HepG2 (cell line): ENCODE measurements at regions not wholly inside any gene's neighbourhood (a gene's known extent, or its start where the extent isn't known, plus 50 kb on each side); places are given as distances from the start of the nearest gene placed in this dataset.

Source experiments
- ATAC-seq: fragments of 200-7000 bp; cut with Tn5 transposase; 3 replicates; pipeline ENCODE4 v1.9.1; 2020; ENCODE audit warnings: mild to moderate bottlenecking, moderate library complexity
- BruUV-seq: library from RNA; stranded (reverse); fragments of 400-500 nt; replicated peaks from 2 replicates; lab custom pipeline; 2021; lab: Mats Ljungman, UMichigan
- CTCF ChIA-PET: fragments of 300-600 bp; formaldehyde crosslinking; extraction: SDS; loops from one replicate; lab custom pipeline; 2021; ENCODE audit warnings: low total read pairs, inconsistent platforms, low intra/inter-chr PET ratio; lab: Yijun Ruan, JAX
- POLR2A ChIA-PET: fragments of 350-600 bp; sonication (Branson Sonifier 250); formaldehyde crosslinking; loops from one replicate; lab custom pipeline; 2020; ENCODE audit warnings: antibody characterized with exemption, inconsistent platforms; lab: Yijun Ruan, JAX
- DNase-seq: peaks from one replicate; pipeline ENCODE4 v3.0.0-alpha.2; 2015; ENCODE audit warnings: low spot score
- FAIRE-seq: peaks from 3 replicates; lab custom pipeline; 2011; peaks lifted over from hg19 to GRCh38; lab: Jason Lieb, UNC
- H2AFZ ChIP-seq: one replicate; pipeline ENCODE4 v1.6.1; 2011; ENCODE audit warnings: low read length, inconsistent platforms
- H3K27ac ChIP-seq: fragments of 300-600 bp; 3 replicates; pipeline ENCODE4 v1.8.0; 2011; ENCODE audit warnings: mixed run types, mild to moderate bottlenecking, mixed read lengths, low read length, inconsistent platforms; ENCODE audit not compliant: insufficient read depth; ENCODE audit errors: extremely low read length
- H3K27me3 ChIP-seq, 2 experiments: fragments of 200-600 bp in 1 of 2; 2 replicates in 1 of 2; 3 replicates in 1 of 2; pipeline versions ENCODE4 v1.6.0 to v1.8.0; 2011; ENCODE audit warnings: low read length in 2 of 2, mild to moderate bottlenecking in 2 of 2, moderate library complexity in 2 of 2, inconsistent platforms in 1 of 2; ENCODE audit not compliant: insufficient read depth in 2 of 2, control insufficient read depth in 1 of 2
- H3K36me3 ChIP-seq, 2 experiments: fragments of 200-600 bp in 1 of 2; replicated peaks in 1 of 2; 2 replicates in 1 of 2; 3 replicates in 1 of 2; pipeline versions ENCODE4 v1.5.1 to v1.8.0; 2011; ENCODE audit warnings: low read length in 2 of 2, inconsistent platforms in 1 of 2; ENCODE audit not compliant: insufficient read depth in 2 of 2, control insufficient read depth in 1 of 2
- H3K4me1 ChIP-seq: 2 replicates; pipeline ENCODE4 v1.5.1; 2012; ENCODE audit warnings: low read length, inconsistent platforms; ENCODE audit not compliant: insufficient read depth
- H3K4me2 ChIP-seq: 2 replicates; pipeline ENCODE4 v1.6.0; 2011; ENCODE audit warnings: low read depth, low read length, inconsistent platforms
- H3K4me3 ChIP-seq, 3 experiments: fragments of 200-600 bp in 1 of 3; sonication (generic), shearing (Covaris generic) in 1 of 3; replicated peaks in 1 of 3; 2 replicates each; pipeline ENCODE4 v1.5.1; 2011 to 2016; ENCODE audit warnings: low read length in 3 of 3, inconsistent platforms in 2 of 3, low read depth in 2 of 3, mild to moderate bottlenecking in 2 of 3, control low read depth in 1 of 3, mixed read lengths in 1 of 3; ENCODE audit not compliant: insufficient read depth in 1 of 3
- H3K79me2 ChIP-seq: one replicate; pipeline ENCODE4 v1.6.1; 2011; ENCODE audit warnings: low read length, inconsistent platforms; ENCODE audit not compliant: insufficient read depth
- H3K9ac ChIP-seq: 2 replicates; pipeline ENCODE4 v1.6.0; 2011; ENCODE audit warnings: mild to moderate bottlenecking, low read depth, low read length, inconsistent platforms; ENCODE audit not compliant: insufficient read depth
- H3K9me3 ChIP-seq: 2 replicates; pipeline ENCODE4 v1.5.1; 2012; ENCODE audit warnings: mild to moderate bottlenecking, low read length
- H4K20me1 ChIP-seq: 2 replicates; pipeline ENCODE4 v1.6.0; 2011; ENCODE audit warnings: inconsistent platforms, mild to moderate bottlenecking, low read length, moderate library complexity; ENCODE audit not compliant: insufficient read depth
- HOXA3 ChIP-seq: sonication (generic); formaldehyde crosslinking; IDR thresholded peaks from 2 replicates; pipeline ENCODE4 v1.5.0; 2020; ENCODE audit warnings: missing genetic modification reagents
- MYNN ChIP-seq: sonication (generic); formaldehyde crosslinking; IDR thresholded peaks from 2 replicates; pipeline ENCODE4 v1.4.0; 2020; ENCODE audit warnings: mild to moderate bottlenecking, low read depth, missing genetic modification reagents
- NCOA2 ChIP-seq: sonication (generic); formaldehyde crosslinking; IDR thresholded peaks from 2 replicates; pipeline ENCODE4 v1.8.0; 2022; ENCODE audit warnings: inconsistent platforms
- NFAT5 ChIP-seq: sonication (generic); formaldehyde crosslinking; IDR thresholded peaks from 2 replicates; pipeline ENCODE4 v1.4.0; 2020; ENCODE audit warnings: missing genetic modification reagents
- PPARG ChIP-seq: conservative IDR thresholded peaks from 2 replicates; pipeline ENCODE4 v1.6.1; 2016; ENCODE audit warnings: missing biosample characterization, missing genetic modification reagents
- WGBS: methylation state at CpG from one replicate; pipeline ENCODE4 v1.1.6; 2017; ENCODE audit warnings: low lambda C conversion rate; 5-methylcytosine and 5-hydroxymethylcytosine counted together
- in situ Hi-C: cut with HindIII; loops from 2 replicates; pipeline ENCODE4 v1.10.0; 2017; ENCODE audit warnings: low pct_unique_long_range_greater_than_20kb; ENCODE audit not compliant: extremely low pct_ligation_motif_present
- intact Hi-C: fragments of 100-400 bp; cut with micrococcal nuclease; formaldehyde crosslinking; loops from one replicate; pipeline ENCODE4 v1.10.0; 2022; ENCODE audit not compliant: unreplicated experiment
- TF ChIP-seq, protein P1 (sequence below): sonication (generic); formaldehyde crosslinking; IDR thresholded peaks from 2 replicates; pipeline ENCODE4 v1.8.0; 2022; ENCODE audit warnings: mild to moderate bottlenecking, missing genetic modification reagents; ENCODE audit not compliant: insufficient replicate concordance

GRCh38 chr13:22700246-22700887, 480.4 kb upstream of the SGCG start (continued):
- no peak for TF ChIP-seq NFAT5 (CRISPR knock-in tag)
- TF ChIP-seq MYNN (CRISPR knock-in tag): no peak
- TF ChIP-seq, all 625 proteins: peak for 0

DNA sequence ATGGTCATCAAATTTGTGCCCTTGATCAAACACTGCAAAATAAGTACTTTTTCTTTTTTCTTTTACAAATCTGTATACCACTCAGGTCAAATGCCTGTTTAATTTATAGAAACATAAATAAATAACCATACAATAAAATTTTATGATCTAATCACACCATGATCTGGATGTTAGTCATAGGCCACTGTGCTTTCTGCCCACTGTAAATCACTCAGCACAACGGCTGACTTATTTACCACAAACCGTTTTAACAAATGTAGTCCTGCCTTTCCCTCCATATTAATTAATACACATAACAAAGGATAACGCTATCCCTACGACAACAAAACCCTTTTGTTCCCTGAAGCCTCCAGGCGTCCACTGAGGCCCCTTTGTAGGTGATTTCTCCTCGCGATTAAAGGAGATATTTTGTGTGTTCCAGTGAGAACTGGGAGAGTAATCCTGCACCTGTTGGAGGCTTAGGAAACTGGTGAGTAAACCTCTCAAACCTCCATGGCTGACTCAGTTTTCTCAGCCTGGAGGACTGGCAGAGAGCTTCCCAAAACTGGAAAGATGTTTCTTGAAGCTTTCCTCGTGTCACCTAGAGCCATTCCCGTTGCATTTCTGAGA, 477.1 kb upstream of the SGCG start:
- H3K4me2 ChIP-seq: no peak overlapping the region
- FAIRE-seq: no peak
- no TSS peak for BruUV-seq

More for the DNA sequence above, 477.1 kb upstream of the SGCG start:
- Histone ChIP-seq H3K4me3 (no peak overlapping the region), H3K36me3 (no peaks in the 10 kb centered on the region), H3K27ac (no peak overlapping the region), H3K4me1 (no peaks in the 10 kb centered on the region), H3K9me3 (no peaks in the 10 kb centered on the region), H3K27me3 (no peaks in the 10 kb centered on the region; a peak in 1 of 5 replicates), H3K79me2 (no peaks in the 10 kb centered on the region), H2AFZ (no peak overlapping the region), H4K20me1 (no peaks in the 10 kb centered on the region), H3K9ac (no peak overlapping the region)
- DNase-seq (no peak), ATAC-seq (no peak)
- intact Hi-C loops (no loop called here), in situ Hi-C loops (no loop called here)
- ChIA-PET CTCF (no interaction called here), POLR2A (no interaction called here)
- 26% methylated on average over 9 of the region's 9 CpGs for WGBS
- TF ChIP-seq HOXA3 (CRISPR knock-in tag): no peak
- TF ChIP-seq PPARG (CRISPR knock-in tag): no peak
- TF ChIP-seq, protein P1, sequence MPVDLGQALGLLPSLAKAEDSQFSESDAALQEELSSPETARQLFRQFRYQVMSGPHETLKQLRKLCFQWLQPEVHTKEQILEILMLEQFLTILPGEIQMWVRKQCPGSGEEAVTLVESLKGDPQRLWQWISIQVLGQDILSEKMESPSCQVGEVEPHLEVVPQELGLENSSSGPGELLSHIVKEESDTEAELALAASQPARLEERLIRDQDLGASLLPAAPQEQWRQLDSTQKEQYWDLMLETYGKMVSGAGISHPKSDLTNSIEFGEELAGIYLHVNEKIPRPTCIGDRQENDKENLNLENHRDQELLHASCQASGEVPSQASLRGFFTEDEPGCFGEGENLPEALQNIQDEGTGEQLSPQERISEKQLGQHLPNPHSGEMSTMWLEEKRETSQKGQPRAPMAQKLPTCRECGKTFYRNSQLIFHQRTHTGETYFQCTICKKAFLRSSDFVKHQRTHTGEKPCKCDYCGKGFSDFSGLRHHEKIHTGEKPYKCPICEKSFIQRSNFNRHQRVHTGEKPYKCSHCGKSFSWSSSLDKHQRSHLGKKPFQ (CRISPR knock-in tag): no peak
- no peak for TF ChIP-seq NCOA2 (CRISPR knock-in tag)
